NT2/D1 (cell line): ENCODE measurements at regions not wholly inside any gene's neighbourhood (a gene's known extent, or its start where the extent isn't known, plus 50 kb on each side); places are given as distances from the start of the nearest gene placed in this dataset.
"Not testable (repeated sequence)": the region's sequence is repeated elsewhere in the genome, so short reads cannot be mapped to it uniquely, and the experiment has no call there.

Experiments
- DNase-seq: peaks from one replicate; pipeline ENCODE4 v3.0.0-alpha.2; 2011; ENCODE audit warnings: low read depth, low spot score
- H3K27me3 ChIP-seq: 2 replicates; pipeline ENCODE4 v1.6.0; 2011; ENCODE audit warnings: mild to moderate bottlenecking; ENCODE audit not compliant: insufficient read length, insufficient read depth
- H3K36me3 ChIP-seq: 2 replicates; pipeline ENCODE4 v1.6.1; 2011; ENCODE audit warnings: mild to moderate bottlenecking, low read length, mixed read lengths; ENCODE audit not compliant: insufficient read depth, insufficient read length
- H3K4me1 ChIP-seq: 2 replicates; pipeline ENCODE4 v1.5.1; 2011; ENCODE audit not compliant: insufficient read depth, insufficient read length
- H3K4me3 ChIP-seq: 2 replicates; pipeline ENCODE4 v1.5.1; 2011; ENCODE audit warnings: low read depth; ENCODE audit not compliant: insufficient read length
- H3K9ac ChIP-seq: 2 replicates; pipeline ENCODE4 v1.6.0; 2011; ENCODE audit warnings: low read depth; ENCODE audit not compliant: insufficient read length
- H3K9me3 ChIP-seq: 2 replicates; pipeline ENCODE4 v1.5.1; 2011; ENCODE audit warnings: mild to moderate bottlenecking, low read length; ENCODE audit not compliant: insufficient read depth
- SUZ12 ChIP-seq: IDR thresholded peaks from 2 replicates; pipeline ENCODE4 v1.6.1; 2011; ENCODE audit not compliant: insufficient read length, insufficient read depth; ENCODE audit errors: extremely low read depth
- YY1 ChIP-seq: IDR thresholded peaks from 2 replicates; pipeline ENCODE4 v1.6.1; 2011; ENCODE audit not compliant: insufficient read length, insufficient read depth
- ZNF274 ChIP-seq: IDR thresholded peaks from 2 replicates; pipeline ENCODE4 v1.6.1; 2011; ENCODE audit warnings: mild to moderate bottlenecking, low read depth, low read length

- no peaks in the 10 kb centered on the region for H3K4me1 ChIP-seq
- no peak for DNase-seq
- H3K9ac ChIP-seq, result no peak overlapping the region
- TF ChIP-seq ZNF274 (no peak), YY1 (no peak), SUZ12 (no peak)
- H3K9me3 ChIP-seq, result no peaks in the 10 kb centered on the region; the same call in none of the 2 replicates
- H3K27me3 ChIP-seq, result no peaks in the 10 kb centered on the region
- no peaks in the 10 kb centered on the region for H3K36me3 ChIP-seq
- H3K4me3 ChIP-seq, result no peak overlapping the region
Measured at GRCh38 chr12:71385155-71385554, 54.4 kb upstream of the LGR5 start.

- DNase-seq, H3K36me3 ChIP-seq, H3K9me3 ChIP-seq, H3K4me1 ChIP-seq, H3K27me3 ChIP-seq, H3K4me3 ChIP-seq, H3K9ac ChIP-seq: not testable (repeated sequence)
Measured at GRCh38 chr12:71376711-71377355, 62.8 kb upstream of the LGR5 start.

- Histone ChIP-seq H3K36me3 (no peaks in the 10 kb centered on the region), H3K4me1 (no peaks in the 10 kb centered on the region), H3K9me3 (no peaks in the 10 kb centered on the region), H3K4me3 (no peak overlapping the region), H3K27me3 (no peaks in the 10 kb centered on the region), H3K9ac (no peak overlapping the region)
- TF ChIP-seq ZNF274 (no peak), SUZ12 (no peak), YY1 (no peak)
- no peak for DNase-seq
Measured at GRCh38 chr12:71371122-71371521, 68.5 kb upstream of the LGR5 start.

GRCh38 chr12:71360013-71360412 is 79.6 kb upstream of the LGR5 start:
- H3K9me3 ChIP-seq, result peaks cover 8% of the 10 kb centered on the region; the same call in 1 of the 2 replicates
- TF ChIP-seq SUZ12, result no peak
- TF ChIP-seq YY1, result no peak
- no peak for TF ChIP-seq ZNF274
- no peaks in the 10 kb centered on the region for H3K27me3 ChIP-seq

GRCh38 chr12:71356569-71356968 is 83.0 kb upstream of the LGR5 start:
- Histone ChIP-seq H3K4me3 (no peak overlapping the region), H3K9ac (no peak overlapping the region), H3K4me1 (no peaks in the 10 kb centered on the region), H3K36me3 (no peaks in the 10 kb centered on the region), H3K27me3 (no peaks in the 10 kb centered on the region), H3K9me3 (peaks cover 11% of the 10 kb centered on the region; the same call in 1 of the 2 replicates)
- DNase-seq, result no peak
- TF ChIP-seq ZNF274 (no peak), YY1 (no peak), SUZ12 (no peak)

More at GRCh38 chr12:71360013-71360412, 79.6 kb upstream of the LGR5 start:
- DNase-seq, result no peak
- H3K9ac ChIP-seq, result no peak overlapping the region
- H3K4me1 ChIP-seq, result no peaks in the 10 kb centered on the region
- H3K4me3 ChIP-seq, result no peak overlapping the region
- H3K36me3 ChIP-seq, result no peaks in the 10 kb centered on the region

GRCh38 chr12:71354871-71355270 is 84.7 kb upstream of the LGR5 start:
- Histone ChIP-seq H3K9me3 (0 out of 2 replicates have a peak, but pooled peaks cover 3% of the 10 kb centered on the region), H3K4me1 (no peaks in the 10 kb centered on the region)
- no peak for DNase-seq

GRCh38 chr12:71353607-71354006 is 86.0 kb upstream of the LGR5 start:
- H3K9me3 ChIP-seq, result 0 out of 2 replicates have a peak, but pooled peaks cover 3% of the 10 kb centered on the region
- no peak overlapping the region for H3K9ac ChIP-seq
- TF ChIP-seq YY1, result no peak
- no peaks in the 10 kb centered on the region for H3K36me3 ChIP-seq
- H3K4me3 ChIP-seq, result no peak overlapping the region
- DNase-seq, result no peak
- H3K27me3 ChIP-seq, result no peaks in the 10 kb centered on the region
- H3K4me1 ChIP-seq, result no peaks in the 10 kb centered on the region

More at GRCh38 chr12:71354871-71355270, 84.7 kb upstream of the LGR5 start:
- TF ChIP-seq ZNF274 (no peak), SUZ12 (no peak), YY1 (no peak)
- Histone ChIP-seq H3K27me3 (no peaks in the 10 kb centered on the region), H3K4me3 (no peak overlapping the region), H3K36me3 (no peaks in the 10 kb centered on the region), H3K9ac (no peak overlapping the region)
